ENCODE measurements at regions not wholly inside any gene's neighbourhood (a gene's known extent, or its start where the extent isn't known, plus 50 kb on each side); places are given as distances from the start of the nearest gene placed in this dataset.

- TF ChIP-seq SPI1 (IDR thresholded peaks at IDR 0.05; ENCODE audit: borderline replicate concordance, insufficient read depth, low read depth, low read length): no peak
- TF ChIP-seq POLR2A (IDR thresholded peaks at IDR 0.05; ENCODE audit: low read depth, low read length): no peak
- TF ChIP-seq IRF3 (IDR thresholded peaks at IDR 0.05): no peak
- no peak for TF ChIP-seq USF2 (IDR thresholded peaks at IDR 0.05; ENCODE audit: borderline replicate concordance, low read depth, low read length)
- TF ChIP-seq CBX5 (IDR thresholded peaks at IDR 0.05; ENCODE audit: low read depth): no peak
- no peak for TF ChIP-seq ATF3 (IDR thresholded peaks at IDR 0.05; ENCODE audit: borderline replicate concordance, extremely low read depth, low read depth, low read length)
- no peak; a peak in 1 of 4 replicates for TF ChIP-seq EP300 (IDR thresholded peaks at IDR 0.05; ENCODE audit: borderline replicate concordance in 1 of 2, control insufficient read depth in 1 of 2, low read depth in 2 of 2, low read length in 2 of 2)
- TF ChIP-seq IRF5 (IDR thresholded peaks at IDR 0.05; ENCODE audit: borderline replicate concordance): no peak
- no peak for TF ChIP-seq E2F8 (IDR thresholded peaks at IDR 0.05; ENCODE audit: low read depth, partially characterized antibody)
Observed at GRCh38 chr2:14423145-14423906, 209.2 kb upstream of the LRATD1 start (continued).
